ENCODE measurements at regions not wholly inside any gene's neighbourhood (a gene's known extent, or its start where the extent isn't known, plus 50 kb on each side); places are given as distances from the start of the nearest gene placed in this dataset.
"Not testable (repeated sequence)": the region's sequence is repeated elsewhere in the genome, so short reads cannot be mapped to it uniquely, and the experiment has no call there.

- no peak for TF ChIP-seq CTCF (IDR thresholded peaks at IDR 0.05; ENCODE audit: insufficient read depth in 1 of 2, low read depth in 1 of 2, low read length in 1 of 2, severe bottlenecking in 1 of 2, unreplicated experiment in 1 of 2)
- Mint-ChIP-seq H3K4me3 (ENCODE audit: unreplicated experiment) (no peak overlapping the region), H3K27me3 (ENCODE audit: insufficient read depth, unreplicated experiment) (no peaks in the 10 kb centered on the region), H3K27ac (ENCODE audit: unreplicated experiment) (no peak overlapping the region), H3K36me3 (ENCODE audit: insufficient read depth, unreplicated experiment) (peaks cover 5% of the 10 kb centered on the region), H3K9me3 (ENCODE audit: unreplicated experiment) (peaks cover 10% of the 10 kb centered on the region), H3K4me1 (ENCODE audit: low read depth, unreplicated experiment) (peaks cover 11% of the 10 kb centered on the region)
- H3K36me3 ChIP-seq (ENCODE audit: control insufficient read depth, insufficient read depth, low read length) = no peaks in the 10 kb centered on the region
- CTCF ChIA-PET = no interaction called here
- POLR2A ChIA-PET = no interaction called here
- no peaks in the 10 kb centered on the region for H3K27me3 ChIP-seq (replicated peaks; ENCODE audit: control insufficient read depth, insufficient read depth, low read length)
- peaks cover 7% of the 10 kb centered on the region for H3K9me3 ChIP-seq
- BruUV-seq (replicated peaks) = no TSS peak
- DNase-seq = no peak
- no peak overlapping the region for H3K4me3 ChIP-seq (ENCODE audit: low read depth, low read length)
- no peaks in the 10 kb centered on the region; the same call in 1 of the 2 replicates for H3K4me1 ChIP-seq
- intact Hi-C loops (cut with micrococcal nuclease; ENCODE audit: unreplicated experiment) = no loop called here
Observed at GRCh38 chr10:121672733-121673132, 74.5 kb upstream of the FGFR2 start.

- H3K4me3 Mint-ChIP-seq (ENCODE audit: unreplicated experiment); H3K4me1 ChIP-seq; H3K4me3 ChIP-seq (ENCODE audit: low read depth, low read length); POLR2A ChIA-PET; H3K36me3 Mint-ChIP-seq (ENCODE audit: insufficient read depth, unreplicated experiment); H3K36me3 ChIP-seq (ENCODE audit: control insufficient read depth, insufficient read depth, low read length); H3K27me3 Mint-ChIP-seq (ENCODE audit: insufficient read depth, unreplicated experiment); DNase-seq; H3K9me3 ChIP-seq; BruUV-seq (replicated peaks); intact Hi-C loops (cut with micrococcal nuclease; ENCODE audit: unreplicated experiment); H3K27ac Mint-ChIP-seq (ENCODE audit: unreplicated experiment); CTCF ChIA-PET; H3K27me3 ChIP-seq (replicated peaks; ENCODE audit: control insufficient read depth, insufficient read depth, low read length): not testable (repeated sequence)
- H3K4me1 Mint-ChIP-seq (ENCODE audit: low read depth, unreplicated experiment) = peaks cover 11% of the 10 kb centered on the region
- peaks cover 16% of the 10 kb centered on the region for H3K9me3 Mint-ChIP-seq (ENCODE audit: unreplicated experiment)
Observed at GRCh38 chr10:121669840-121670239, 71.6 kb upstream of the FGFR2 start.

- intact Hi-C loops (cut with micrococcal nuclease; ENCODE audit: unreplicated experiment) = no loop called here
- Mint-ChIP-seq H3K9me3 (ENCODE audit: unreplicated experiment) (peaks cover 13% of the 10 kb centered on the region), H3K4me1 (ENCODE audit: low read depth, unreplicated experiment) (peaks cover 11% of the 10 kb centered on the region), H3K36me3 (ENCODE audit: insufficient read depth, unreplicated experiment) (peaks cover 5% of the 10 kb centered on the region), H3K27me3 (ENCODE audit: insufficient read depth, unreplicated experiment) (no peaks in the 10 kb centered on the region), H3K27ac (ENCODE audit: unreplicated experiment) (no peak overlapping the region), H3K4me3 (ENCODE audit: unreplicated experiment) (no peak overlapping the region)
- Histone ChIP-seq H3K9me3 (no peaks in the 10 kb centered on the region), H3K4me1 (no peaks in the 10 kb centered on the region; the same call in 1 of the 2 replicates), H3K27me3 (replicated peaks; ENCODE audit: control insufficient read depth, insufficient read depth, low read length) (no peaks in the 10 kb centered on the region), H3K36me3 (ENCODE audit: control insufficient read depth, insufficient read depth, low read length) (no peaks in the 10 kb centered on the region), H3K4me3 (ENCODE audit: low read depth, low read length) (no peak overlapping the region)
- no TSS peak for BruUV-seq (replicated peaks)
- ChIA-PET CTCF (no interaction called here), POLR2A (no interaction called here)
- DNase-seq = no peak
- no peak for TF ChIP-seq CTCF (IDR thresholded peaks at IDR 0.05; ENCODE audit: insufficient read depth in 1 of 2, low read depth in 1 of 2, low read length in 1 of 2, severe bottlenecking in 1 of 2, unreplicated experiment in 1 of 2)
Observed at GRCh38 chr10:121669028-121669374, 70.8 kb upstream of the FGFR2 start.
